GM23248 (cell line): ENCODE measurements at regions not wholly inside any gene's neighbourhood (a gene's known extent, or its start where the extent isn't known, plus 50 kb on each side); places are given as distances from the start of the nearest gene placed in this dataset.

Experiments used
- DNase-seq: peaks from one replicate; pipeline ENCODE4 v3.0.0-alpha.2; 2015
- H2AFZ ChIP-seq: fragments of 200-600 bp; sonication (generic); 2 replicates; pipeline ENCODE4 v1.6.1; 2016; ENCODE audit warnings: antibody characterized with exemption
- H3F3A ChIP-seq: fragments of 200-600 bp; sonication (generic); 2 replicates; pipeline ENCODE4 v1.6.1; 2016; ENCODE audit warnings: mild to moderate bottlenecking, antibody characterized with exemption, mixed run types; ENCODE audit not compliant: insufficient read depth
- H3K27ac ChIP-seq: fragments of 200-600 bp; sonication (generic); 2 replicates; pipeline ENCODE4 v1.5.1; 2016; ENCODE audit warnings: mild to moderate bottlenecking
- H3K27me3 ChIP-seq: fragments of 200-600 bp; sonication (generic); replicated peaks from 2 replicates; pipeline ENCODE4 v1.6.1; 2016; ENCODE audit warnings: mild to moderate bottlenecking; ENCODE audit not compliant: insufficient read depth
- H3K36me3 ChIP-seq: fragments of 200-600 bp; sonication (generic); 2 replicates; pipeline ENCODE4 v1.6.1; 2016; ENCODE audit warnings: low read depth, mild to moderate bottlenecking
- H3K4me1 ChIP-seq: fragments of 200-600 bp; sonication (generic); 2 replicates; pipeline ENCODE4 v1.6.1; 2016; ENCODE audit warnings: mild to moderate bottlenecking; ENCODE audit not compliant: insufficient read depth
- H3K4me2 ChIP-seq: fragments of 200-600 bp; sonication (generic); one replicate; pipeline ENCODE4 v1.6.1; 2016; ENCODE audit warnings: mild to moderate bottlenecking; ENCODE audit not compliant: unreplicated experiment
- H3K4me3 ChIP-seq: fragments of 200-600 bp; sonication (generic); 2 replicates; pipeline ENCODE4 v1.5.1; 2016; ENCODE audit warnings: mild to moderate bottlenecking
- H3K79me2 ChIP-seq: fragments of 200-600 bp; sonication (generic); 2 replicates; pipeline ENCODE4 v1.6.1; 2016; ENCODE audit warnings: mild to moderate bottlenecking; ENCODE audit not compliant: insufficient read depth
- H3K9ac ChIP-seq: fragments of 200-600 bp; sonication (generic); 2 replicates; pipeline ENCODE4 v1.6.1; 2016; ENCODE audit warnings: mild to moderate bottlenecking
- H3K9me2 ChIP-seq: fragments of 200-600 bp; sonication (generic); 2 replicates; pipeline ENCODE4 v1.6.1; 2016; ENCODE audit warnings: mixed run types, mild to moderate bottlenecking, moderate library complexity; ENCODE audit not compliant: insufficient read depth
- H3K9me3 ChIP-seq: fragments of 200-600 bp; sonication (generic); one replicate; pipeline ENCODE4 v1.6.1; 2017; ENCODE audit warnings: low read depth
- H4K20me1 ChIP-seq: fragments of 200-600 bp; sonication (generic); 2 replicates; pipeline ENCODE4 v1.6.0; 2016; ENCODE audit not compliant: insufficient read depth
- EZH2 ChIP-seq: fragments of 200-600 bp; sonication (generic); IDR thresholded peaks from 2 replicates; pipeline ENCODE4 v1.6.1; 2018; ENCODE audit warnings: antibody characterized with exemption, mild to moderate bottlenecking; ENCODE audit not compliant: insufficient read depth, poor library complexity, severe bottlenecking
- EZH2phosphoT487 ChIP-seq: fragments of 200-600 bp; sonication (generic); IDR thresholded peaks from 2 replicates; pipeline ENCODE4 v1.6.1; 2018; ENCODE audit warnings: antibody characterized with exemption, moderate library complexity, mild to moderate bottlenecking, low read depth; ENCODE audit not compliant: insufficient read depth
- WGBS, 2 experiments: methylation state at CpG; one replicate each; pipeline ENCODE4 v1.1.6; 2015 to 2017; ENCODE audit warnings: low lambda C conversion rate in 2 of 2, low coverage in 1 of 2; ENCODE audit errors: missing lambda C conversion rate in 2 of 2; 5-methylcytosine and 5-hydroxymethylcytosine counted together
- in situ Hi-C: fragments of 300-500 bp; cut with MboI; formaldehyde crosslinking; loops from 2 replicates; pipeline ENCODE4 v1.15.0; 2020

GRCh38 chr5:26026044-26026443, 1012.3 kb downstream of the CDH9 start:
- no peak overlapping the region for H3K9ac ChIP-seq
- H3F3A ChIP-seq, result no peaks in the 10 kb centered on the region
- no peak overlapping the region for H3K4me3 ChIP-seq
- H3K27me3 ChIP-seq, result no peaks in the 10 kb centered on the region
- no peaks in the 10 kb centered on the region for H3K36me3 ChIP-seq
- in situ Hi-C loops, result no loop called here
- 28 to 33% methylated on average over 4 of the region's 4 CpGs for WGBS, 2 experiments
- H2AFZ ChIP-seq, result no peak overlapping the region
- TF ChIP-seq EZH2phosphoT487, result no peak
- no peak for TF ChIP-seq EZH2
- H4K20me1 ChIP-seq, result no peaks in the 10 kb centered on the region
- H3K4me2 ChIP-seq, result no peak overlapping the region
- no peak overlapping the region for H3K27ac ChIP-seq
- no peaks in the 10 kb centered on the region for H3K79me2 ChIP-seq
- H3K9me3 ChIP-seq, result peaks cover 3% of the 10 kb centered on the region
- no peaks in the 10 kb centered on the region for H3K9me2 ChIP-seq
- DNase-seq, result no peak
- H3K4me1 ChIP-seq, result no peaks in the 10 kb centered on the region

GRCh38 chr5:26024774-26025173, 1013.6 kb downstream of the CDH9 start:
- Histone ChIP-seq H3K9me2 (no peaks in the 10 kb centered on the region), H3K4me1 (no peaks in the 10 kb centered on the region), H2AFZ (no peak overlapping the region), H3K9ac (no peak overlapping the region), H3K27me3 (no peaks in the 10 kb centered on the region), H3K79me2 (no peaks in the 10 kb centered on the region), H3K27ac (no peak overlapping the region), H3K36me3 (no peaks in the 10 kb centered on the region), H3K9me3 (peaks cover 3% of the 10 kb centered on the region), H3F3A (no peaks in the 10 kb centered on the region), H3K4me2 (no peak overlapping the region), H4K20me1 (no peaks in the 10 kb centered on the region), H3K4me3 (no peak overlapping the region)
- in situ Hi-C loops, result no loop called here
- no peak for DNase-seq
- TF ChIP-seq EZH2phosphoT487 (no peak), EZH2 (no peak)
- 67 to 87% methylated on average over 1 of the region's 1 CpG for WGBS, 2 experiments

- peaks cover 3% of the 10 kb centered on the region for H3K9me3 ChIP-seq
Observed at GRCh38 chr5:26023361-26023760, 1015.0 kb downstream of the CDH9 start.

GRCh38 chr5:26014206-26014605, 1024.2 kb downstream of the CDH9 start:
- H3K9ac ChIP-seq, result no peak overlapping the region
- no peaks in the 10 kb centered on the region for H4K20me1 ChIP-seq
- H3K4me1 ChIP-seq, result no peaks in the 10 kb centered on the region
- H2AFZ ChIP-seq, result no peak overlapping the region
- TF ChIP-seq EZH2phosphoT487 (no peak), EZH2 (no peak)
- H3K4me3 ChIP-seq, result no peak overlapping the region
- H3K27me3 ChIP-seq, result no peaks in the 10 kb centered on the region
- no peaks in the 10 kb centered on the region for H3K9me2 ChIP-seq
- H3K4me2 ChIP-seq, result no peak overlapping the region
- no peaks in the 10 kb centered on the region for H3F3A ChIP-seq
- DNase-seq, result no peak
- WGBS, 2 experiments, result 0 to 3% methylated on average over 1 of the region's 1 CpG
- no peaks in the 10 kb centered on the region for H3K79me2 ChIP-seq
- H3K27ac ChIP-seq, result no peak overlapping the region
- no peaks in the 10 kb centered on the region for H3K9me3 ChIP-seq
- no peaks in the 10 kb centered on the region for H3K36me3 ChIP-seq
- in situ Hi-C loops, result no loop called here

More at GRCh38 chr5:26023361-26023760, 1015.0 kb downstream of the CDH9 start:
- no peak overlapping the region for H2AFZ ChIP-seq
- H3K79me2 ChIP-seq, result no peaks in the 10 kb centered on the region
- H3K9ac ChIP-seq, result no peak overlapping the region
- H3K27ac ChIP-seq, result no peak overlapping the region
- no peak overlapping the region for H3K4me3 ChIP-seq
- no peaks in the 10 kb centered on the region for H3K9me2 ChIP-seq
- no peaks in the 10 kb centered on the region for H4K20me1 ChIP-seq
- no peaks in the 10 kb centered on the region for H3K4me1 ChIP-seq
- no peaks in the 10 kb centered on the region for H3K27me3 ChIP-seq
- in situ Hi-C loops, result no loop called here
- no peak overlapping the region for H3K4me2 ChIP-seq
- DNase-seq, result no peak
- no peaks in the 10 kb centered on the region for H3F3A ChIP-seq
- no peak for TF ChIP-seq EZH2phosphoT487
- no peak for TF ChIP-seq EZH2
- WGBS, 2 experiments, result 25 to 27% methylated on average over 4 of the region's 4 CpGs
- H3K36me3 ChIP-seq, result no peaks in the 10 kb centered on the region

- Histone ChIP-seq H3K27me3 (no peaks in the 10 kb centered on the region), H4K20me1 (no peaks in the 10 kb centered on the region), H3K9me2 (no peaks in the 10 kb centered on the region), H2AFZ (no peak overlapping the region), H3K4me3 (no peak overlapping the region), H3F3A (no peaks in the 10 kb centered on the region), H3K9ac (no peak overlapping the region), H3K36me3 (no peaks in the 10 kb centered on the region), H3K27ac (no peak overlapping the region), H3K4me2 (no peak overlapping the region), H3K4me1 (no peaks in the 10 kb centered on the region), H3K79me2 (no peaks in the 10 kb centered on the region), H3K9me3 (no peaks in the 10 kb centered on the region)
- in situ Hi-C loops, result no loop called here
- WGBS, 2 experiments, result 22 to 39% methylated on average over 1 of the region's 1 CpG
- no peak for TF ChIP-seq EZH2
- TF ChIP-seq EZH2phosphoT487, result no peak
- DNase-seq, result no peak
Observed at GRCh38 chr5:26012078-26012477, 1026.3 kb downstream of the CDH9 start.
